Hepatocyte (in vitro differentiated cells): ENCODE measurements at regions not wholly inside any gene's neighbourhood (a gene's known extent, or its start where the extent isn't known, plus 50 kb on each side); places are given as distances from the start of the nearest gene placed in this dataset.

ENCODE experiments used
- DNase-seq: peaks from one replicate; pipeline ENCODE4 v3.0.0-alpha.2; 2016; ENCODE audit warnings: low spot score
- H2AFZ ChIP-seq: fragments of 200-600 bp; sonication (generic); 2 replicates; pipeline ENCODE4 v1.6.0; 2016; ENCODE audit warnings: antibody characterized with exemption, mild to moderate bottlenecking
- H3K27ac ChIP-seq: fragments of 200-600 bp; sonication (generic); 2 replicates; pipeline ENCODE4 v1.5.1; 2016; ENCODE audit warnings: mild to moderate bottlenecking
- H3K27me3 ChIP-seq: fragments of 200-600 bp; sonication (generic); 2 replicates; pipeline ENCODE4 v1.6.1; 2016
- H3K36me3 ChIP-seq: fragments of 200-600 bp; sonication (generic); replicated peaks from 2 replicates; pipeline ENCODE4 v1.5.1; 2016; ENCODE audit warnings: low read depth; ENCODE audit not compliant: insufficient read depth
- H3K4me1 ChIP-seq: fragments of 200-600 bp; sonication (generic); 2 replicates; pipeline ENCODE4 v1.5.1; 2016; ENCODE audit warnings: mild to moderate bottlenecking, moderate library complexity; ENCODE audit not compliant: insufficient read depth
- H3K4me2 ChIP-seq: fragments of 200-600 bp; sonication (generic); 2 replicates; pipeline ENCODE4 v1.6.0; 2016
- H3K4me3 ChIP-seq: fragments of 200-600 bp; sonication (generic); 2 replicates; pipeline ENCODE4 v1.5.1; 2016; ENCODE audit warnings: mild to moderate bottlenecking
- H3K79me2 ChIP-seq: fragments of 200-600 bp; sonication (generic); 2 replicates; pipeline ENCODE4 v1.6.0; 2017; ENCODE audit warnings: mild to moderate bottlenecking
- H3K9me2 ChIP-seq: fragments of 200-600 bp; sonication (generic); replicated peaks from 2 replicates; pipeline ENCODE4 v1.6.0; 2017; ENCODE audit warnings: mild to moderate bottlenecking; ENCODE audit not compliant: insufficient read depth
- H3K9me3 ChIP-seq: fragments of 200-600 bp; sonication (generic); 2 replicates; pipeline ENCODE4 v1.5.1; 2016; ENCODE audit warnings: low read depth, mild to moderate bottlenecking
- H4K20me1 ChIP-seq: fragments of 200-600 bp; sonication (generic); 2 replicates; pipeline ENCODE4 v1.6.0; 2016; ENCODE audit warnings: mild to moderate bottlenecking; ENCODE audit not compliant: insufficient read depth, poor library complexity, severe bottlenecking
- EZH2 ChIP-seq: fragments of 200-600 bp; sonication (generic); IDR thresholded peaks from 2 replicates; pipeline ENCODE4 v1.6.1; 2016; ENCODE audit warnings: antibody characterized with exemption, mild to moderate bottlenecking, borderline replicate concordance
- EZH2phosphoT487 ChIP-seq: fragments of 200-600 bp; sonication (generic); IDR thresholded peaks from one replicate; pipeline ENCODE4 v1.6.1; 2018; ENCODE audit warnings: antibody characterized with exemption, mild to moderate bottlenecking, low read depth, moderate library complexity; ENCODE audit not compliant: unreplicated experiment, severe bottlenecking
- WGBS: methylation state at CpG from one replicate; pipeline ENCODE4 v1.1.6; 2016; ENCODE audit warnings: low lambda C conversion rate; ENCODE audit errors: missing lambda C conversion rate; 5-methylcytosine and 5-hydroxymethylcytosine counted together
- TF ChIP-seq, protein P1 (sequence below): fragments of 200-600 bp; sonication (generic); IDR thresholded peaks from 2 replicates; pipeline ENCODE4 v1.5.1; 2016; ENCODE audit warnings: antibody characterized with exemption, mild to moderate bottlenecking; ENCODE audit not compliant: poor library complexity

DNA sequence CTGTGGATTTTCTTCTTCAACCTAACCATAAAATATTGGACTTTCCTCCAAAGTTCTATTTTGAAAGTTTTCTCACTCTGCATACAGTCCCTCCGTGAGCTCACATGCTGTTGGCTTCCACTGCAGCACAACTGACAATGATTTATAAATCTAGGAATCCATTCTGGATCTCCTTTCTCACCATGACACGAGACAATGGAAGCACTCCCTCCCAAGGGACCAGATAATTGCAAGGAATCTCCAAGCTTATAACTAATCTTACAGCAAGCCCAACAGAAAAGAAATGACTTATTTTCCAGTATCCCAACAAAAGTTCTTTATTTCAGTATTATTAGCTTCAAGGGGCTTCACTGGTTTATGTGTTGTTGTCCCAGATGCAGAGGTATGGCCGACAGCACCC is 729.0 kb downstream of the RFPL4B start:
- Histone ChIP-seq H3K9me2 (no peaks in the 10 kb centered on the region), H2AFZ (no peak overlapping the region), H3K4me1 (no peaks in the 10 kb centered on the region), H3K79me2 (no peaks in the 10 kb centered on the region), H3K27me3 (no peaks in the 10 kb centered on the region), H3K4me2 (no peak overlapping the region), H4K20me1 (no peaks in the 10 kb centered on the region), H3K36me3 (no peaks in the 10 kb centered on the region), H3K4me3 (no peak overlapping the region), H3K9me3 (no peaks in the 10 kb centered on the region), H3K27ac (no peak overlapping the region)
- 92% methylated on average over 3 of the region's 3 CpGs for WGBS
- DNase-seq: no peak
- TF ChIP-seq, protein P1, sequence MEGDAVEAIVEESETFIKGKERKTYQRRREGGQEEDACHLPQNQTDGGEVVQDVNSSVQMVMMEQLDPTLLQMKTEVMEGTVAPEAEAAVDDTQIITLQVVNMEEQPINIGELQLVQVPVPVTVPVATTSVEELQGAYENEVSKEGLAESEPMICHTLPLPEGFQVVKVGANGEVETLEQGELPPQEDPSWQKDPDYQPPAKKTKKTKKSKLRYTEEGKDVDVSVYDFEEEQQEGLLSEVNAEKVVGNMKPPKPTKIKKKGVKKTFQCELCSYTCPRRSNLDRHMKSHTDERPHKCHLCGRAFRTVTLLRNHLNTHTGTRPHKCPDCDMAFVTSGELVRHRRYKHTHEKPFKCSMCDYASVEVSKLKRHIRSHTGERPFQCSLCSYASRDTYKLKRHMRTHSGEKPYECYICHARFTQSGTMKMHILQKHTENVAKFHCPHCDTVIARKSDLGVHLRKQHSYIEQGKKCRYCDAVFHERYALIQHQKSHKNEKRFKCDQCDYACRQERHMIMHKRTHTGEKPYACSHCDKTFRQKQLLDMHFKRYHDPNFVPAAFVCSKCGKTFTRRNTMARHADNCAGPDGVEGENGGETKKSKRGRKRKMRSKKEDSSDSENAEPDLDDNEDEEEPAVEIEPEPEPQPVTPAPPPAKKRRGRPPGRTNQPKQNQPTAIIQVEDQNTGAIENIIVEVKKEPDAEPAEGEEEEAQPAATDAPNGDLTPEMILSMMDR: no peak
- TF ChIP-seq EZH2phosphoT487: no peak
- no peak for TF ChIP-seq EZH2

DNA sequence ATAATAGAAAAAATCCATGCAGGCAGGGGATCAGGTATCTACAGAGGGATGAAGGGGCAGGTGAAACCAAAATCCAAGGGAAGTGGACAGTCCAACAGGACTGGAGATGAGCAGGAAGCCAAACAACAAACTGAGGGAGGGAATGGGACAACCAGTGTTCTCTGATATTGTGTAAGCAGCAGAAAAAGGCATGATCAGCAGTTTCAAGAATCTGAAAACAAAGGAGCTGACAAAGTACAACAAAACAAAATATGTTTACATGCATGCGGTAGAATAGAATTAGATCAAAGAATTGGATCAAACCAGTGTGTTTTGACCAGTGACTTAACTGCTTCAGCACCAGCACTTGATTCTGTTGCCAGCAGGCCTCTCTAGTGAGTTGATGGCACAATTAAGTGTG is 729.7 kb downstream of the RFPL4B start:
- no peak for DNase-seq
- Histone ChIP-seq H3K4me1 (no peaks in the 10 kb centered on the region), H3K27ac (no peak overlapping the region), H3K79me2 (no peaks in the 10 kb centered on the region), H3K9me3 (no peaks in the 10 kb centered on the region), H3K9me2 (no peaks in the 10 kb centered on the region), H3K4me2 (no peak overlapping the region), H2AFZ (no peak overlapping the region), H4K20me1 (no peaks in the 10 kb centered on the region), H3K27me3 (no peaks in the 10 kb centered on the region), H3K36me3 (no peaks in the 10 kb centered on the region), H3K4me3 (no peak overlapping the region)
- 65% methylated on average over 1 of the region's 1 CpG for WGBS
- TF ChIP-seq EZH2phosphoT487: no peak

GRCh38 chr6:113077794-113078193 is 730.7 kb downstream of the RFPL4B start:
- H3K27ac ChIP-seq: no peak overlapping the region
- H4K20me1 ChIP-seq: no peaks in the 10 kb centered on the region
- H3K4me1 ChIP-seq: no peaks in the 10 kb centered on the region
- no peaks in the 10 kb centered on the region for H3K9me3 ChIP-seq
- no peak overlapping the region for H3K4me2 ChIP-seq
- no peaks in the 10 kb centered on the region for H3K79me2 ChIP-seq
- H3K9me2 ChIP-seq: no peaks in the 10 kb centered on the region
- no peak for DNase-seq
- TF ChIP-seq EZH2phosphoT487: no peak
- no peak for TF ChIP-seq EZH2
- TF ChIP-seq, protein P1: no peak
- no peak overlapping the region for H2AFZ ChIP-seq
- H3K27me3 ChIP-seq: no peaks in the 10 kb centered on the region
- H3K4me3 ChIP-seq: no peak overlapping the region
- WGBS: 97% methylated on average over 2 of the region's 2 CpGs
- no peaks in the 10 kb centered on the region for H3K36me3 ChIP-seq

- 88% methylated on average over 4 of the region's 4 CpGs for WGBS
- H4K20me1 ChIP-seq: no peaks in the 10 kb centered on the region
- H3K9me2 ChIP-seq: no peaks in the 10 kb centered on the region
- H3K27me3 ChIP-seq: no peaks in the 10 kb centered on the region
- H3K36me3 ChIP-seq: no peaks in the 10 kb centered on the region
- H3K4me3 ChIP-seq: no peak overlapping the region
- H3K27ac ChIP-seq: no peak overlapping the region
- TF ChIP-seq EZH2phosphoT487 (no peak), EZH2 (no peak)
- TF ChIP-seq, protein P1: no peak
- no peaks in the 10 kb centered on the region for H3K9me3 ChIP-seq
- no peaks in the 10 kb centered on the region for H3K79me2 ChIP-seq
- no peak overlapping the region for H3K4me2 ChIP-seq
- no peaks in the 10 kb centered on the region for H3K4me1 ChIP-seq
- DNase-seq: no peak
- no peak overlapping the region for H2AFZ ChIP-seq
Measured at GRCh38 chr6:113078791-113079190, 731.7 kb downstream of the RFPL4B start.
